H9 (cell line): ENCODE measurements at regions not wholly inside any gene's neighbourhood (a gene's known extent, or its start where the extent isn't known, plus 50 kb on each side); places are given as distances from the start of the nearest gene placed in this dataset.

Experiments used
- DNase-seq: peaks from one replicate; pipeline ENCODE4 v3.0.0-alpha.2; 2017
- H2AFZ ChIP-seq: one replicate; pipeline ENCODE4 v1.6.1; 2013; ENCODE audit warnings: mild to moderate bottlenecking, low read length, control low read depth, moderate library complexity
- H2AK5ac ChIP-seq: 2 replicates; pipeline ENCODE4 v1.6.1; 2013; ENCODE audit warnings: low read length, control low read depth, mixed read lengths; ENCODE audit not compliant: insufficient read length
- H2BK120ac ChIP-seq: one replicate; pipeline ENCODE4 v1.6.1; 2013; ENCODE audit warnings: low read depth, mild to moderate bottlenecking, low read length, control low read depth, inconsistent platforms; ENCODE audit not compliant: poor library complexity, severe bottlenecking
- H2BK12ac ChIP-seq: 2 replicates; pipeline ENCODE4 v1.6.1; 2013; ENCODE audit warnings: low read length, control low read depth, mixed read lengths, low read depth; ENCODE audit not compliant: insufficient read length
- H2BK15ac ChIP-seq: 2 replicates; pipeline ENCODE4 v1.6.1; 2013; ENCODE audit warnings: low read depth, low read length, control low read depth
- H2BK20ac ChIP-seq: one replicate; pipeline ENCODE4 v1.6.1; 2013; ENCODE audit warnings: low read depth, mild to moderate bottlenecking, low read length, control low read depth, inconsistent platforms; ENCODE audit not compliant: poor library complexity, severe bottlenecking
- H2BK5ac ChIP-seq: 2 replicates; pipeline ENCODE4 v1.6.1; 2013; ENCODE audit warnings: low read length, control low read depth, mixed read lengths; ENCODE audit not compliant: insufficient read length
- H3K14ac ChIP-seq: 2 replicates; pipeline ENCODE4 v1.6.1; 2013; ENCODE audit warnings: low read length, control low read depth; ENCODE audit not compliant: insufficient read depth
- H3K18ac ChIP-seq: 2 replicates; pipeline ENCODE4 v1.6.1; 2013; ENCODE audit warnings: low read depth, mild to moderate bottlenecking, mixed read lengths, low read length, control low read depth; ENCODE audit not compliant: insufficient read length
- H3K23ac ChIP-seq: 2 replicates; pipeline ENCODE4 v1.6.1; 2013; ENCODE audit warnings: low read length, control low read depth, mixed read lengths, low read depth; ENCODE audit not compliant: insufficient read length
- H3K23me2 ChIP-seq: 2 replicates; pipeline ENCODE4 v1.6.1; 2013; ENCODE audit warnings: low read depth, mild to moderate bottlenecking, mixed read lengths, low read length, control low read depth; ENCODE audit not compliant: insufficient read length, poor library complexity, severe bottlenecking
- H3K27ac ChIP-seq: 2 replicates; pipeline ENCODE4 v1.5.1; 2013; ENCODE audit warnings: low read length, control low read depth, mixed read lengths, low read depth; ENCODE audit not compliant: insufficient read length
- H3K27me3 ChIP-seq: 2 replicates; pipeline ENCODE4 v1.6.1; 2013; ENCODE audit warnings: low read length, control low read depth, inconsistent platforms; ENCODE audit not compliant: insufficient read depth
- H3K4ac ChIP-seq: 2 replicates; pipeline ENCODE4 v1.6.1; 2013; ENCODE audit warnings: low read depth, mild to moderate bottlenecking, control low read depth, inconsistent platforms, low read length, moderate library complexity
- H3K4me1 ChIP-seq: 2 replicates; pipeline ENCODE4 v1.6.1; 2013; ENCODE audit warnings: low read length, control low read depth, inconsistent platforms; ENCODE audit not compliant: insufficient read depth
- H3K4me2 ChIP-seq: 2 replicates; pipeline ENCODE4 v1.6.1; 2013; ENCODE audit warnings: low read length, control low read depth, mixed read lengths; ENCODE audit not compliant: insufficient read length, insufficient read depth
- H3K56ac ChIP-seq: 2 replicates; pipeline ENCODE4 v1.6.1; 2013; ENCODE audit warnings: low read depth, mild to moderate bottlenecking, mixed read lengths, low read length, control low read depth; ENCODE audit not compliant: insufficient read length
- H3K79me1 ChIP-seq: 2 replicates; pipeline ENCODE4 v1.6.1; 2013; ENCODE audit warnings: low read depth, mild to moderate bottlenecking, moderate library complexity, low read length, control low read depth, inconsistent platforms; ENCODE audit not compliant: insufficient read depth, poor library complexity, severe bottlenecking
- H3K79me2 ChIP-seq: 2 replicates; pipeline ENCODE4 v1.6.1; 2013; ENCODE audit warnings: low read length, control low read depth, inconsistent platforms; ENCODE audit not compliant: insufficient read depth
- H3K9ac ChIP-seq: 2 replicates; pipeline ENCODE4 v1.6.1; 2013; ENCODE audit warnings: low read length, control low read depth, mixed read lengths; ENCODE audit not compliant: insufficient read length; ENCODE audit errors: extremely low read depth
- H3K9me3 ChIP-seq: one replicate; pipeline ENCODE4 v1.6.1; 2013; ENCODE audit warnings: low read depth, low read length, inconsistent platforms; ENCODE audit not compliant: control insufficient read depth
- H3T11ph ChIP-seq: one replicate; pipeline ENCODE4 v1.6.1; 2013; ENCODE audit warnings: mild to moderate bottlenecking, low read length, control low read depth, inconsistent platforms
- H4K20me1 ChIP-seq: one replicate; pipeline ENCODE4 v1.6.1; 2013; ENCODE audit not compliant: control insufficient read depth, insufficient read length, insufficient read depth
- H4K5ac ChIP-seq: 2 replicates; pipeline ENCODE4 v1.6.1; 2013; ENCODE audit warnings: low read depth, mild to moderate bottlenecking, mixed read lengths, low read length, control low read depth; ENCODE audit not compliant: insufficient read length
- H4K8ac ChIP-seq: replicated peaks from 2 replicates; pipeline ENCODE4 v1.6.1; 2013; ENCODE audit warnings: low read length, control low read depth, mixed read lengths, low read depth; ENCODE audit not compliant: insufficient read length
- H4K91ac ChIP-seq: 2 replicates; pipeline ENCODE4 v1.6.1; 2013; ENCODE audit warnings: low read depth, mild to moderate bottlenecking, moderate library complexity, mixed read lengths, low read length, control low read depth; ENCODE audit not compliant: insufficient read length
- H3K27ac Mint-ChIP-seq, 3 experiments: 2 replicates in 2 of 3; 3 replicates in 1 of 3; pipeline ENCODE4 v1.8.0; 2020 to 2021; ENCODE audit warnings: mixed read lengths in 3 of 3, mild to moderate bottlenecking in 1 of 3, moderate library complexity in 1 of 3
- H3K27me3 Mint-ChIP-seq: 2 replicates; pipeline ENCODE4 v1.8.0; 2021; ENCODE audit warnings: low read depth, mild to moderate bottlenecking, moderate library complexity, mixed read lengths
- H3K36me3 Mint-ChIP-seq, 3 experiments: 2 replicates in 2 of 3; 3 replicates in 1 of 3; pipeline ENCODE4 v1.8.0; 2020 to 2021; ENCODE audit warnings: low read depth in 3 of 3, mixed read lengths in 3 of 3; ENCODE audit not compliant: insufficient read depth in 1 of 3
- H3K4me1 Mint-ChIP-seq, 2 experiments: 2 replicates each; pipeline ENCODE4 v1.8.0; 2020; ENCODE audit warnings: mixed read lengths in 2 of 2
- H3K4me3 Mint-ChIP-seq, 2 experiments: 2 replicates in 1 of 2; 3 replicates in 1 of 2; pipeline ENCODE4 v1.8.0; 2020 to 2021; ENCODE audit warnings: mild to moderate bottlenecking in 2 of 2, mixed read lengths in 2 of 2, moderate library complexity in 1 of 2
- H3K9me3 Mint-ChIP-seq, 2 experiments: 2 replicates in 1 of 2; 3 replicates in 1 of 2; pipeline ENCODE4 v1.8.0; 2020; ENCODE audit warnings: mild to moderate bottlenecking in 2 of 2, mixed read lengths in 2 of 2, moderate library complexity in 1 of 2
- CTCF ChIP-seq: fragments of 200-600 bp; sonication (generic); conservative IDR thresholded peaks from 3 replicates; pipeline ENCODE4 v1.8.0; 2021; ENCODE audit warnings: antibody characterized with exemption, mild to moderate bottlenecking
- WGBS: extraction: QIAGEN DNeasy Blood & Tissue Kit; methylation state at CpG from one replicate; pipeline ENCODE4 v1.1.7; 2013; ENCODE audit warnings: missing lambda C conversion rate, low lambda C conversion rate, mixed read lengths; ENCODE audit not compliant: insufficient read length; ENCODE audit errors: extremely low coverage; 5-methylcytosine and 5-hydroxymethylcytosine counted together

- no peak overlapping the region for H3K4me2 ChIP-seq
- no peak overlapping the region for H3K27ac Mint-ChIP-seq
- no peak overlapping the region for H3K4me3 Mint-ChIP-seq
- no peak overlapping the region for H2BK20ac ChIP-seq
- H3K4me1 ChIP-seq = no peaks in the 10 kb centered on the region; the same call in 1 of the 2 replicates
- no peak overlapping the region for H3K9ac ChIP-seq
- H3K23me2 ChIP-seq = peaks cover 4% of the 10 kb centered on the region
- H3K36me3 Mint-ChIP-seq = no peaks in the 10 kb centered on the region
- H3K9me3 Mint-ChIP-seq = peaks cover under 1 to 2% of the 10 kb centered on the region in 2 experiments; a peak in 3 of 5 replicates
- H2BK12ac ChIP-seq = no peak overlapping the region
- peaks cover 25% of the 10 kb centered on the region for H3K27me3 Mint-ChIP-seq
- H4K8ac ChIP-seq = no peak overlapping the region
- TF ChIP-seq CTCF = peak; percentile 37
- no peak overlapping the region for H4K5ac ChIP-seq
- no peak overlapping the region for H2BK120ac ChIP-seq
- H3K56ac ChIP-seq = no peak overlapping the region
- H3K4ac ChIP-seq = no peak overlapping the region
- DNase-seq = no peak
- H3K27me3 ChIP-seq = peaks cover 2% of the 10 kb centered on the region; the same call in 1 of the 2 replicates
- peaks cover 11 to 16% of the 10 kb centered on the region in 2 experiments for H3K4me1 Mint-ChIP-seq
- no peak overlapping the region for H3K27ac ChIP-seq
- no peak overlapping the region for H3T11ph ChIP-seq
- H4K20me1 ChIP-seq = no peaks in the 10 kb centered on the region
- H2BK5ac ChIP-seq = no peak overlapping the region
- no peaks in the 10 kb centered on the region for H3K79me2 ChIP-seq
- H3K23ac ChIP-seq = no peak overlapping the region
- no peak overlapping the region for H2AFZ ChIP-seq
- no peak overlapping the region for H4K91ac ChIP-seq
- no peak overlapping the region for H2BK15ac ChIP-seq
- H3K14ac ChIP-seq = no peak overlapping the region
- no peaks in the 10 kb centered on the region for H3K9me3 ChIP-seq
- no peak overlapping the region for H3K18ac ChIP-seq
- no CpG with 5 or more reads among the region's 2 CpGs for WGBS
- H3K79me1 ChIP-seq = no peaks in the 10 kb centered on the region
- H2AK5ac ChIP-seq = no peak overlapping the region
Measured at GRCh38 chr2:174688079-174688478, 76.2 kb downstream of the CHRNA1 start.
